HG02884 (cell line): ENCODE measurements at regions not wholly inside any gene's neighbourhood (a gene's known extent, or its start where the extent isn't known, plus 50 kb on each side); places are given as distances from the start of the nearest gene placed in this dataset.
"Not testable (repeated sequence)": the region's sequence is repeated elsewhere in the genome, so short reads cannot be mapped to it uniquely, and the experiment has no call there.

ENCODE experiments used
- ATAC-seq: cut with Tn5 transposase; IDR thresholded peaks from one replicate; pipeline ENCODE4 v1.9.1; 2021; ENCODE audit warnings: mild to moderate bottlenecking, moderate library complexity; ENCODE audit not compliant: unreplicated experiment

DNA sequence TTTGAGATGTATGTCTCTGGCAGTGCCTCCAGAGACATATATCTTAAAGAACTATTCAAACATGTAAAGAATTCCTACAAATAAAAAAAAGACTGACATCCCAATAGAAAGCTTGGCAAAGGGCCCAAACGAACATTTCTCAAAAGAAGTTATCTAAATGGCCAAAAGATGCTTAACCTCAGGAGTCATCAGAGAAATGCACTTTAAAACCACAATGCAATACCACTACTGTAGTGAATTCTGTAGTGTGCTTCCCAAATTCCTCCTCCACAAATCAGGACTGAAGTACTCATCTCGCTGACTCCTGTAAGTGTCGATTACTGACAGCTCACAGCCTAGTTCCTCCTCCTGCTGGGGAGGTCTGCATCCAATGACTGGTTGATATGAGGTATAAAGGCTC, 129.0 kb upstream of the MAMLD1 start:
- no peak for ATAC-seq

- no peak for ATAC-seq
These were observed 126.8 kb upstream of the MAMLD1 start for GRCh38 chrX:150236327-150236726.

DNA sequence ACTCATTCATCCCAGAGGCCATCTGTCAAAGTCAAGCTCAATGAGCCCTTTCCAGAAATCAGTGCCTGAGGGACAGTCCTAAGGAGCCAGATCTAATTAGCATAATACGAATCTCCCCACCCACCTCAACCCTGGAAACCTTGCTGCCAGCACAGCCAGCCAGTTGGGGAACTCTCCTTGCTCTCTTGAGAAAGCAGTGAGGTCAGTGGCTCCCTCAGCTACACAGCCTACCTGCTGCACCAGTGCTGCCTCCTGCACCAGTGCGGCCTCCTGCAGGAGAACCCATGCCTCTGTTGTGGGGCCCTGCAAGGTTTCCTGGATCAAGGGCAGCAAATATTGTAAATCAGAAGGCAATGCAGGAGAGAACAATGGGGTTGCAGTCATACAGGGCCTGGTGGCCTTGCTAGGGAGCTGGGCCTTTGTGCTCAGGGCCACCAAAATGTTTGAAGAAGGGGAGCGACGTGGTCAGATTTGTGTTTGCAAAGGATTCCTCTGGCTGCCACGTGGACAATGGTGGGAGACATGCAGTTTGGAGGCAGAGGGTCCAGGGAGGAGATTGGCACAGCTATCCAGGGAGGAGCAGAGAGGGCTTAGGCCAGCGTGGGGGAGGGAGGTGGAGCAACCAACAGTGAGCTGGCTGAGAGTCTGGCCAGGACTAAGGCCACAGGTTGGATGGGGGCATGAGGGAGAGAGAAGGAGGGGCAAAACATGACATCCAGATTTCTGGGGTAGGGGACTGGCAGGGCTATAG, 124.3 kb upstream of the MAMLD1 start:
- ATAC-seq, result no peak

DNA sequence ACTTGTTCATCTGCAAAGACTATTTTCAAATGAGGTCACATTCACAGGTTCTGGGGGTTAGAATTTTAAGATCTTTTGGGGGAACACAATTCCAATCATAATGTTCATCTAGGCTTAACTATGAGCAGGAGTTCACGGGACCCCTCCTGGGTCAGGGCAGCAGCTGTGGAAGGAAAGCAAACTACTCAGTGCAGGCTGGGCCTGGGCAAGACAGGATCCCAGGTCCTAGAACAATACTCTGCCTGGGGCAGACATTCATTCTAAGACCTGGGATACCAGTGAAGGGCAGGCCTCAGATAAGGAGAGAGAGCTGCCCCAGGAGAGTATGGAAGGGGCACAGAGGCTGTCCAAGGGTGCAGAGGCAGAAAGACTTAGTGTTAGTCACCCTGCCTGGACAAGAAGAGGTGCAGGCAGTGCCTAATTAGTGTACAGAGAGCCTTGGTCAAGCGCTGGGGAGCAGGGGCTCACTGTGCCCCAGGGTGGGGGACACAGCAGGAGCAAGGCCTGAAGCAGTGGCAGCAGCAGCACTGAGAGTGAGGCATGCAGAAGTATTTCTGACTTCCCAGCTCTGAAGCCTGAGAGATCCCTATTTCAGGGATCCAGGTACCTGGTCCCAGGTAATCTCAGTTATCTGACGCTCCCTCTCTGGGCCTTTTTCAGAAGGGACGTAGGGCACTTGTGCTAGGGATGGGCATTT, 123.0 kb upstream of the MAMLD1 start:
- no peak for ATAC-seq

- no peak for ATAC-seq
These were observed 122.5 kb upstream of the MAMLD1 start for GRCh38 chrX:150240643-150240970.

DNA sequence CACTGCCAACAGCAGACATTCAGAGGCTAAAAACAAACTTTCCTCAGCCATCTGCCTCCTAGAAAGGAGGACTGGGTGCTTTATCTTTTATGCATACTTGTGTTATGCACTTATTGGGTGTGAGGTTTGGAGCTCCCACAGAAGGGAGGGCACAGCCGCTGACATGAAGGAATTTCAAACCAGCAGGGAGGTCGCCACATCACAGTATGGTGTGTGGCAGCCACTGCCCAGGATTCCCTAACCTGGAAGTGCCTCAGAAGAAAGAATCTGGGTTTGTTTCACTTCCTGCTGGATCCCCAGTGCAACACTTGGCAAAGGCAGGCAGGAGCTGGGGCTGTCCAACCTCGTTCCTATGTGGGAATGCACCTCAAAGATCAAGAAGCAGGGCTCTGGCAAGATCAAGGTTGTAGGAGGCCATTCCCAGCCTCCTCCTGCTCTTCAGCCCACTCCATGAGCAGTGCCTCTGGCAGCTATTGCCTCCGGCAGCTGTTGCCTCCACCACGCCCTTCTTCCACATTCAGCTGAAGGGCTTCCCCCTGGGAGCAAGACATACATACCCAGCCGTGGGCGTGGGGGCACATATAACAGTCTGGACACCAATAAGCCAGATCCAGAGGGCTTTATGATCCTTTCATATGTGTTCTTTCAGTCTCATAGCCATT, 109.0 kb upstream of the MAMLD1 start:
- ATAC-seq, result no peak

DNA sequence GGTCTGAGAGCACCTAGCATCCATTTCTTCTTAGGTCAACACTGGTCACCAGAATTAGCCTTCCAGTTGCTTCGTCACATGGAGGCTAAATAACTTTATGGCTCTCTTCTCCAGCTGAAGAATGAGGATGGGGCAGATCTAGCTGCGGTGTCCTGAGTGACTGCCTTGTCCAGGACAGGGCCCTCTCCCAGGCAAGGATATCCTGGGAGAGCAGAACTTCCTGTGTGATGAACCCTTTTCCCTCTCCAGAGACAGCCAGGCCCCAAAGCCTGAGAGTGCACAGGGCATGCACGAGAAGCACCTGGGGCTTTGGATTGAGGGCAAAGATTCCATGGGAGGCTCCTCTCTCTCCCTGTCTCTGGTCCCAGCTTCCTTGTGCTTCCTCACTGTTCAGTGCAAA, 108.2 kb upstream of the MAMLD1 start:
- ATAC-seq, result no peak

DNA sequence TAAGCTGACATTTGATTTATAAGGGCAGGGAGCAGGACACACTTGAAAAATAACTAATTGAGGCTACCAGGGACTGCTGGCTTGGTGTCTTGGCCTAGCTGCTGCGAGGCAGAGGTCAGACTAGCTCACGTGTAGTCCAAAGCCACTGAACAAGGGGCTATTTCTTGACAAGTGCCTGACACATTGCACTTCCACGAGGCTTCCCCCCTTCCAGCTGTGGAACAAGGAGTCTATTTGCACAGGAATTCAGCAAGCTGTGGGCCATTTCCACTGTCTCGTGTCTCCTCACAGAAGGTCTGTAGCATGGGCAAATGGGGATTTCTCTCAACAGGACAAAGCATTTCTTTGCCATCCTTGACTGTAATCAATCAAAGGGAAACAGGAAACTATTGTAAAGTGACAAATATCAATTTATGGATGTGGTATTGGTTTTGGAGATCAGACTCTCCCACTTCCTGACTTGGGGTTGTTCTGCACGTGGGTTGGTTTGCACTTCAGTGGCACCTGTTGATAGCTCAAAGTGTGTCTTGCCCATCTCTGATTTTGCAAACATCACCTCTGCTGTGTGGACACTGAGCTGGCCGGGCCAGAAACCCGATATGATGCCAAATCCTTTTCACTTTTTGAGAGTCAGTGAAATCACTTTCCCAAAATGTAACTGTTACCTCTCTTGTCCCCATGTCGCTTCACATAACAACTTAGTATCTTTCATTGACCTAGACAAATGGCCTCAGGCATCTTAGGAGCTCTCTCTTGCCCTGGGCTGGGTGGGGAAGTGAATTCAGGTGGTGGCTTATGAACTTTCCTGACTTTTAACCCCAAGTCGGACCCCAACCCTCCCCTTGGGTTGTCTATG, 107.4 kb upstream of the MAMLD1 start:
- ATAC-seq, result no peak

- no peak for ATAC-seq
These were observed 106.8 kb upstream of the MAMLD1 start for GRCh38 chrX:150256297-150256650.

GRCh38 chrX:150257353-150258175, 105.6 kb upstream of the MAMLD1 start:
- no peak for ATAC-seq

DNA sequence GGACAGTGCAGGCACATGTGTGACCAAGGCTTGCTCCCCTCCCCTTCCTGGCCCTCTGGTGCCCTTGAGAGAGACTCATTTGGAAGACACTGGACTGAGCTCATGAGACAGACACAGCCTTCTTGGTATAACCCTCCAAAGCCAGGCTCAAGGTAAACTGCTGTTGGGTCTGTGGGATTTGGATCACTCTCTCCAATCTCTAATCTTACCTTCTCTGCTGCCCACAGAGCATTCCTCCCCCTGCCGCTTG, 105.0 kb upstream of the MAMLD1 start:
- no peak for ATAC-seq

DNA sequence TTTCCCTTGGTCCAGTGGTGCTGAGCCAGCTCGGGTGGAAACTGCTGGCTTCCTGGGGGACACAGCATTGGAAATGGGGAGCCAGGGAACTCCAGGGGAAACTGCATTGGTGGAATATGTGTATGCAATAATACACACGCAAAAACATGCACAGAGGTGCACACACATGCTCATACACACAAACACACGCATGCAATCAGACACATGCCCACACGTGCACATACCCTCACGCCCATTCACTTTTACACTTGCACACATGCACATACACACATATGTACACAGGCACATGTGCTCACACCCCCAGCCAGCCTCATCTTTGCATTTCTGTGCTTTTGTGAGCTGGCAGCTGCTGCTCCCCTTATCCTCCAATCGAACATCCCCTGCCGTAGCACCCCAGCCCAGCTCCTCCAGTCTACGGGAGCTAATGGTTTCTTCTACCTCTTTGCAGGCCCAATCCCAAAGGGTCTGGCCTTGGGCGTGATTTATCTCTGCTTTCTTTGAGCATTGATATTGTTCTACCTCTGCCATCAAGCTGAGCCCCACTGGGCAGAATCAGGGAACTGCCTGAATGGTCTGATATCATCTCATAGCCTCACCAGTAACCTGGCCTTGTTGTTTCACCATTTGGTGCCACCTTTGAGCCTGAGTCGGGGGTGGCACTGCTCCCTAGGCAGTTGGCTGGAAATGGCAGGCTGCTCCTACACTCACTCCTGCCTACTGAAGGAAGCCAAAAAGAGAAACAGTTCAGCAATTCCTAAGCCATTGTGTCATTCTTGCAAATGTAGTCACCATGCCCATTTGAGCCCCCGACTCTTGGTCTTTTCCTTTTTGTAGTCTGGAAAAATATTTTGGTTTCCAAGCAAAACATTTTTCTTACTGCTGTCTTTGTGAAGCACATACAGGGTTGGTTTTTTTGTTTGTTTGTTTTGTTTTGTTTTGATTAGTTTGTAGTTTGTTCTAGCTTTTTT, 104.4 kb upstream of the MAMLD1 start:
- no peak for ATAC-seq

GRCh38 chrX:150262456-150262855, 100.7 kb upstream of the MAMLD1 start:
- no peak for ATAC-seq

- ATAC-seq, result no peak
These were observed 94.2 kb upstream of the MAMLD1 start for GRCh38 chrX:150268839-150269355.

DNA sequence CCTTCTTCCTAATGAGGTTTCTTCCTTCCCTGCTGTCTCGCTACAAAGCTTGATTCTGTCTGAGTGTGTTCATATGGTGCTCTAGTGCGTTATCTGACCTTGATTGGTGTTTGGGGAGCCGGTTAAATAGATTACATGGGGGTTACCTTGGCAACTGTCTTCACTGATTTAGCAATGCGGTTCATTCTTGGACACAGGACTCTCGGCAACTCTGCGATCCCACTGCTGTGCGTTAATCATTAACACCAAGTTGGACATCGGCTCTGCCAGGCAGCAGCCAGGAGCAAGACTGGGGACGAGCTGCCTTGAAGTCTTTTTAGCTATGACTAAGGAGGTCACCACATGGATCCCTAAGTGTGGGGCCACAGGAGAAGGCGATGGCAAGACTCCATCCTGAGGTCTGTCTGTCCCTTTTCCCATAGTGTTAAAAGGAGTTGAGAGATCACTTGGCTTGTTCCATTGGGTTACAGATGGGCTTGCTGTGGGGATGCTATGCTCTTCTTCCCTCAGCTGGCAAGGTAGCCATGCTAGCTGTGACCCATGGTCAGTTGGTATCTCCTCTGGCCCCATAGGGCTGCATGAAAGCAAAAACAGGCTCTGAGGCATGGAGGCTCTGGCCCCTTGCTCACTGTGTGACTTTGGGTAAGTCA, 93.4 kb upstream of the MAMLD1 start:
- ATAC-seq, result no peak

DNA sequence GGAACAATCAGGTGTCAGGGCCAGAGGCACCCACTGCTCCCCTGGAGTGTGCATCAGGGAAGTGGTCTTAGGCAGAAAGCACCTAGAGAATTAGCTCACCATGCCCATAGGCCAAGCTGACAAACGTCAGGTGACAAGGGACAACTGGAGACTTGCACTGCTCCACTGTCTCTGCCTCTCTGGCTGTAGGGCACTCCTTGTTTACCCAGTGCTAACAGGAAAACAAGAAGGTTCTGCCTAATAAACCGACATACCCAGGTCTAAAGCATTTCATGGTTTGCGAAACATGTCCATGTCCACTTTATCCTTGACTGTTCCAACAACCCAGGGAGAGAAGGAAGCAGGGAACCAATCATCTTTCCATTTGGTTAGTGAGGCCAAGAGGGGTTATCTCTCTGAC, 92.5 kb upstream of the MAMLD1 start:
- ATAC-seq, result no peak

DNA sequence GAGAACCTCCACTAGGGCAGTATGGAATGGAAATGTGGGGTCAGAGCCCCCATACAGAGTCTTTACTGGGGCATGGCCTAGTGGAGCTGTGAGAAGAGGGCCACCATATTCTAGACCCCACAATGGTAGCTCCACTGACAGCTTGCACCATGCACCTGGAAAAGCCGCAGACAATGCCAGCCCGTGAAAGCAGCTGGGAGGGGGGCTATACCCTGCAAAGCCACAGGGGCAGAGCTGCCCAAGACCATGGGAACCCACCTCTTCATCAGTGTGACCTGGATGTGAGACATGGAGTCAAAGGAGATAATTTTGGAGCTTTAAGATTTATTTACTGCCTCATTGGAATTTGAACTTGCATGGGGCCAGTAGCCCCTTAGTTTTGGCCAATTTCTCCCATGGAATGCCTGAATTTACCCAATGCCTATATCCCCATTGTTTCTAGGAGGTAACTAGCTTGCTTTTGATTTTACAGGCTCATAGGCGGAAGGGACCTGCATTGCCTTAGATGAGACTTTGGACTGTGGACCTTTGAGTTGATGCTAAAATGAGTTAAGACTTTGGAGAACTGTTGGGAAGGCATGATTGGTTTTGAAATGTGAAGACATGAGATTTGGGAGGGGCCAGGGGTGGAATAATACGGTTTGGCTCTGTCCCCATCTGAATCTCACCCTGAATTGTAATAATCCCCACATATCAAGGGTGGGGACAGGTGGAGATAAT, 89.4 kb upstream of the MAMLD1 start:
- ATAC-seq, result not testable (repeated sequence)

DNA sequence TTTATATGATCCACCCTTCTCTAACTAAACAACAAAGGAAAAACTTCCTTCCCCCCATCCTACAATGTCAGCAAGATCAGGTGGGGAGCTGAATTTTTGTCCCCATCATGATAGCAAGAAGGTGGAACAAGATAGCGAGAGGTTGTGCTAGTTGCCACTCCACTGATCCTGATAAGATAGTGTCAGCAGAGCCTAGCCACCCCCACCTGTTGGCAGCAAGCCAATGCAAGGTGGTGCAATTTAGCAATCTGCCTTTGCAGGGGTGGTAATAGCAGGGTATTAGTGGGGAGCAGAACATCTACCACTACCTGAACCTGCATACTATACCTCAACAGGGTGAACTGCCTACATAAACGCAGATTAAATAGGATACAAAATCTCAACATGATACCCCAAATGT, 80.2 kb upstream of the MAMLD1 start:
- ATAC-seq, result no peak
